HUES6 (cell line): ENCODE measurements at regions not wholly inside any gene's neighbourhood (a gene's known extent, or its start where the extent isn't known, plus 50 kb on each side); places are given as distances from the start of the nearest gene placed in this dataset.
"Not testable (repeated sequence)": the region's sequence is repeated elsewhere in the genome, so short reads cannot be mapped to it uniquely, and the experiment has no call there.

Source experiments
- H3K27ac ChIP-seq: 2 replicates; pipeline ENCODE4 v1.7.0; 2013; ENCODE audit warnings: low read depth, mild to moderate bottlenecking, low read length, inconsistent platforms
- H3K27me3 ChIP-seq: 2 replicates; pipeline ENCODE4 v1.6.1; 2013; ENCODE audit warnings: low read length; ENCODE audit not compliant: control insufficient read depth, insufficient read depth
- H3K36me3 ChIP-seq: 2 replicates; pipeline ENCODE4 v1.6.1; 2013; ENCODE audit warnings: low read length; ENCODE audit not compliant: control insufficient read depth, insufficient read depth
- H3K4me1 ChIP-seq: 2 replicates; pipeline ENCODE4 v1.6.1; 2013; ENCODE audit warnings: low read length; ENCODE audit not compliant: control insufficient read depth, insufficient read depth
- H3K4me3 ChIP-seq: 2 replicates; pipeline ENCODE4 v1.5.1; 2013; ENCODE audit warnings: low read depth, low read length
- H3K9ac ChIP-seq: one replicate; pipeline ENCODE4 v1.6.1; 2013; ENCODE audit warnings: mild to moderate bottlenecking, low read length
- H3K9me3 ChIP-seq: 2 replicates; pipeline ENCODE4 v1.6.1; 2013; ENCODE audit warnings: low read depth, low read length; ENCODE audit not compliant: control insufficient read depth, insufficient read depth

DNA sequence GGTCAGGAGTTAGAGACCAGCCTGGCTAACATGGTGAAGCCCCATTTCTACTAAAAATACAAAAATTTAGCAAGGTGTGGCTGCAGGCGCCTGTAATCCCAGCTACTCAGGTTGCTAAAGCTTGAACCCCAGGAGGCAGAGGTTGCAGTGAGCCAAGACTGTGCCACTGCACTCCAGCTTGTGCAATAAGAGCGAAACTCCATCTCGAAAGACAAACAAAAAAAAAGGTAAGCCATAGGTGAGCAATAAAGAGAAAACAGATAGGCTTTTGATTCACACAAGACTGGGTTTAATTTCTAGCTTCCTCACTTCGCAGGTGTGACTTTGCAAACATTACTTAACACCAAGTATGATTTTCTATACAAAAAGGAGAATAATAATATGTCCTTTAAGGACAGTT lies 72.3 kb upstream of the ACBD5 start:
- Histone ChIP-seq H3K27ac (no peak overlapping the region), H3K4me1 (no peaks in the 10 kb centered on the region), H3K27me3 (no peaks in the 10 kb centered on the region), H3K9me3 (no peaks in the 10 kb centered on the region), H3K36me3 (no peaks in the 10 kb centered on the region), H3K9ac (no peak overlapping the region), H3K4me3 (no peak overlapping the region)

DNA sequence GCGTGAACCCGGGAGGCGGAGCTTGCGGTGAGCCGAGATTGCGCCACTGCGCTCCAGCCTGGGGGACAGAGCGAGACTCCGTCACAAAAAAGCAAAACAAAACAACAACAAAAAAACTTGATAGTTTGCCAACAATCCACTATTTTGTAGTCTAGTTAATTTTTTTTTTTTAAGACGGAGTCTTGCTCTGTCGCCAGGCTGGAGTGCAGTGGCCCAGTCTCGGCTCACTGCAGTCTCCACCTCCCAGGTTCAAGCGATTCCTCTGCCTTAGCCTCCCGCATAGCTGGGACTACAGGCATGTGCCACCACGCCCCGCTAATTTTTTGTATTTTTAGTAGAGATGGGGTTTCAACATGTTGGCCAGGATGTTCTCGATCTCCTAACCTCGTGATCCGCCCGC lies 71.2 kb upstream of the ACBD5 start:
- H3K4me1 ChIP-seq, H3K4me3 ChIP-seq, H3K9me3 ChIP-seq, H3K36me3 ChIP-seq, H3K9ac ChIP-seq, H3K27ac ChIP-seq, H3K27me3 ChIP-seq: not testable (repeated sequence)

DNA sequence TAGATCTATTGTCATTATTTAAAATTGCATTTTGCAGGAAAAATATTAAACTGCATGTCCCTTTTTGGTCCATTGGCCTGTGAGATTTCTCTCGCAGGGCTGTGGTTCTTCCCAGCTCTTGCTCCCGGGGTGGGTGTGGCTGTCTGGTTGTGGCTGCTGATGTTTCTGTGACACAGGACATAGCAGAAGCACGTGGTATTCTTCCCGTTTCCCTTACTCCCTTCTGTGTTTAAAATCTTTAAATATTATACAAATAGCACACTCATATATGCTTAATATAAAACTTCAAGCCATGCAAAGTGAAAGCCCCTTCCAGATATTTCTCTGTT lies 57.9 kb upstream of the ACBD5 start:
- H3K27ac ChIP-seq, H3K27me3 ChIP-seq, H3K4me1 ChIP-seq, H3K36me3 ChIP-seq, H3K9ac ChIP-seq, H3K4me3 ChIP-seq: not testable (repeated sequence)
- H3K9me3 ChIP-seq, result peaks cover 13% of the 10 kb centered on the region

DNA sequence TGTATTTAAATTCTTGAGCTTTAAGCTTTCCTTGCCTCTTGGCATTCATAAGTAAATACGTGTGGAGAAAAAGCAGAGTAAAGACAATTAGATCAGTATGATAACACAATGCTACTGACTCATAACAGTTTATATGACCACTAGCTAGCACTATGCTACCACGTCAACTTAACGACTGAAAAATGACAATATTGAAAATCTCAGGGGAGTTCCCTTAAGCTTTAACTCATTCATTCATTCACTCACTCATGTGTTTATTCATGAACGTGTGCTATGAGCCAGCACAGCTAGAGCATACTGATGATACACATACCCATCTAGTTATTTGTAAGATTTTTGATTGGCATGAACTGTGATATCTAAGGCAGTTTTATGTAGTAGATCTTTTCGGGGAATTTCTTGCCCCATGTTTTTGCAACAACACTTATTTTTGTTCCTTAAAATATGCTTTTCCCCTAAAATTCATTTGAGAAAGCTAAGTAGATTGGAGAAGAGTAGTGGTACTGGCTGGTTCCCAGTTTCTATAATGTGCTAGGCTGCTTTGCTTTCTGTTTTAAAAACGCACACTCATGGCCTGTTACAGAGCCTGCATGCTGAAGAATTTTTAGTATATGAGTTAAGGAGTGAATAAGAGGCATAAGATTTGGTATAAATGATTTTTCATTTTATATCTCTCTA lies 57.4 kb upstream of the ACBD5 start:
- Histone ChIP-seq H3K9ac (no peak overlapping the region), H3K27ac (no peak overlapping the region), H3K9me3 (peaks cover 13% of the 10 kb centered on the region), H3K27me3 (no peaks in the 10 kb centered on the region), H3K4me1 (no peaks in the 10 kb centered on the region), H3K36me3 (no peaks in the 10 kb centered on the region), H3K4me3 (no peak overlapping the region)

DNA sequence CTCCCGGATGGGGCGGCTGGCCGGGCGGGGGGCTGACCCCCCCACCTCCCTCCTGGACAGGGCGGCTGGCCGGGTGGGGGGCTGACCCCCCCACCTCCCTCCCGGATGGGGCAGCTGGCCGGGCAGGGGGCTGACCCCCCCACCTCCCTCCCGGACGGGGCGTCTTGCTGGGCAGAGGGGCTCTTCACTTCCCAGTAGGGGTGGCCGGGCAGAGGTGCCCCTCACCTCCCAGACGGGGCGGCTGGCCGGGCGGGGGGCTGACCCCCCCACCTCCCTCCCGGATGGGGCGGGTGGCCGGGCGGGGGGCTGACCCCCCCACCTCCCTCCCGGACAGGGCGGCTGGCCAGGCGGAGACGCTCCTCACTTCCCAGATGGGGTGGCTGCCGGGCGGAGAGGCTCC lies 55.7 kb upstream of the ACBD5 start:
- peaks cover 13% of the 10 kb centered on the region for H3K9me3 ChIP-seq
- H3K4me1 ChIP-seq, H3K27me3 ChIP-seq, H3K9ac ChIP-seq, H3K4me3 ChIP-seq, H3K36me3 ChIP-seq, H3K27ac ChIP-seq: not testable (repeated sequence)

DNA sequence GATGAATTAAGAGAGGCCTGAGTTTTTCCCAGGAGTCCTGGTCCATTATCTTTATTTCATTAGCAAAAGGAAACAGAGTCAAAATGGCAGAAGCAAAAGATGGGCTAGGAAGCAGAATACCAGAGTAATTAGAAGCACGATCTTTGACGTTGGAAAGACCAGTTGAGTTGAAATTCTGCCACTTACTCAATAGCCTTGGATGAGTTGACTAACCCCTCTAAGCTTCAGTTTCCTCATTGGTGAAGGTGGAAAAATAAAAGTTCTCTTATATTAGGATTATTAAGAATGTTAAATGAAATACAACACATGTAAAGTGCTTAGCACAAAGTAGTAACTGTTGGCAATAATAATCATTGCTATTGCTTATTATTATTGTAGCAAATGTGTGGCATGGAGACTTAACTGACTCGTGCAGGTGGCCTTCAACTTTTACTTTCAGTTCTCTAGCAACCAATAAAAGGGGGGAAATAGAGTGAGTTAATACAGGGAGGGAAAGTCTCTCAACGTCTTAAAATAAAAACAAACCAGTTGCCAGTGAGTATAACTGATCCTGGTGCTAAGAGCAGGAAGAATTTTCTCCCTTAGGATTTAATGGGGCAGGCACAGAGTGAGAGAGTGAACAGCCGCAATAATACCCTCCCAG lies 50.8 kb upstream of the ACBD5 start:
- not testable (repeated sequence) for H3K9ac ChIP-seq, H3K27ac ChIP-seq, H3K36me3 ChIP-seq, H3K27me3 ChIP-seq, H3K9me3 ChIP-seq, H3K4me1 ChIP-seq, H3K4me3 ChIP-seq
